Stromal cell of bone marrow (primary cell): ENCODE measurements at regions not wholly inside any gene's neighbourhood (a gene's known extent, or its start where the extent isn't known, plus 50 kb on each side); places are given as distances from the start of the nearest gene placed in this dataset.

Experiments
- DNase-seq: peaks from one replicate; pipeline ENCODE4 v3.0.0-alpha.2; 2012; ENCODE audit warnings: low read depth

DNA sequence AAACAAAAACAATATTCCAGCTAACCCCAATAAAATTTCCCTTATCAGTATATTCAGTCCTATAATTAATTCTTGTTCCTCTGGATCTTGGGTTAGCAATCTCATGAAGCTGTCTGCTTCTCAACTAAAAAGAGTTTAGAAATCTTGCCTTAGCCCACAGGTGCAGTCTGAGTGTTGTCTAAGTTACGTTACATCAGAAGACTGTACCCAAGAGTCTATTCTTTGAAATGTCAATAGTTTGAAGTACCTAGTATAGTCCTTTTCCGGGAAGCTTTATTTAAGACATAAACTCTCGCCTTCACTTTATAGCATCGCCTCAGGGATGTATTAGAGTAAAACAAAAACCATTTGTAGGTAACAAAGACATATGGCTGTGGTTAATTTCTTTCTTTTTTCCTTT is 465.1 kb downstream of the FUT8 start:
- DNase-seq, result no peak

DNA sequence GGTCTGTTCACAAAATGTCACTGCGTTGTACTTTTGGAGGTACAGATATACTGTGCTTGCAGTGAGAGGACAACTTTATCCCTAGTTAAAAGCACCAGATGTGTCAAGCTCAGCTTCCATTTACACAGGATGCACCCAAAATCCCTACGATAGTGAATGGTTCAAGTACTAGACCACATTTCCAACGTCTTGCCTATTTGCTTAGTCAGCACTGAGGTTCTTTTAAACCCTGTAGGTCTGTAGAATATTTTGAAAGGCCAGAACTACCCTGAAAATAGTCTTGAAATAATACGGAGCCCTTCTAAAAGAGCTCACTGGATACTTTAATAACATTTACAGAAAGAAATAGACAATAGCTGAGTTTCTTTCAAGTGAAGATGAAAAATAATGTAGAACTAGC is 466.1 kb downstream of the FUT8 start:
- DNase-seq, result no peak

DNA sequence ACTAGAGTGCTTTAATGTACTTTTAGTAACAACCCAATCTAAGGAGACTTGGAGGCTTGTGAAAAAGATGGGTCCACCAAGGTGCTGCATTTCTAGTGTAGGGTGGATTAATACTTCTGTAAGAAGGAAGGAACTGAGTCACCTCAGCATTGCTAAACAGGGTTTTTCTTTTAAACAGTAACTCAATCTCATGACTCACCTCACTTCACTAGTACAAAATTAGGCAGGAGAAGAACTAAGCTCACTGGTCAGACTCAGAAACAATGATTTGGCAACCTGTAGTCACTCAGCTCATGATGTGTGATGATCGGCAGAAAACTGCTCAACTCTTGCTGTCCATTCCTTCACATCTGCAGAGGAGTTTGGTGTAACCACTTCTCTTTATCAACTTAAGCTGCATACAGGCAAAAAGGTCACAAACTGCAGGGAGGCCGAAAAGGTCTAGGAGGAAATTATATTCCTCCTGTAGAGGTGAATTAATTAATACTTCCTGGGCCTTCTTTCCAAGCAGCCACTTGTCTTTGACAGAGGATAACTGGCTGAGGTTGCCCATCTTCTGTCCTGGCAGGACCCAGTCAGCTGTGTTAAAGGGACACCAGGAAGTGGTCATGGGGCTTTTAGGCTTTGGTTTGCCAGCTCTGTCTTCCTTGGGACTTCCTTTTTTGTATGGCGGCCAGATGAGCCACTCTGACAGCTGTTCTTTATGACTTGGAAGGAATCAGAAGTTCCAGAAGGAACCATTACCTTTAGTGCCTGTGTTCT is 466.9 kb downstream of the FUT8 start:
- peak; percentile 73 for DNase-seq

DNA sequence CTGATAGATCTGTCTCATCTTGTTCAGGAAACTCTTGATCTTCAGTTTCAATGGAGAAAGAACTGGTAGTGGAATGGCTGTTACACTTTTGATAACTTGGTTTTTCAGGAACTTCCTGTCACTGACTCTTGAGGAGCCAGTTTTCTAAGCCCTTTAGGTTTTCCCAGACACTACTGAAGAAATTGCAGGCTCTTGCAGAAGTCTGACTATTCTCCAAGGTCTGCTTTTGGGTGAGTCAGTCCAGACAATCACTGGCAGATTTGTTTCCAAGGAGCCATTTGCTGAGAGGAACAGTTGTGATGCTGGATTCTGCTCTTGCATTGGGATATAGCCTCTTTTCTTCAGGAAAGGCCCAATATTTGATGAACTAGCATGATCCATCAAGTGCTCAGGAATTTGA is 468.0 kb downstream of the FUT8 start:
- DNase-seq, result peak; percentile 55

DNA sequence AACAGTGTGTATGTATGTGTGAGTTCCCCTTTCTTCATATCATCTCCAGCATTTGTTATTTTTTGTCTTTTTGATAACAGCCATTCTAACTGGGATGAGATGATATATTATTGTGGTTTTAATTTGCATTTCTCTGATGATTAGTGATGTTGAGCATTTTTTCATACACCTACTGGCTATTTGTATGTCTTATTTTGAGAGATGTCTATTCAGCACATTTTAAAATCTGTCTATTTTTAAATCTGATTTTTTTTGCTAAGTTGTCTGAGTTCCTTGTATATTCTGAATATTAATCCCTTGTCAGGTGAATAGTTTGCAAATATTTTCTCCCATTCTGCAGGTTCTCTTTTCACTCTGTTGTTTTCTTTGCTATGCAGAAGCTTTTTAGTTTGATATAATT is 469.1 kb downstream of the FUT8 start:
- DNase-seq, result no peak

DNA sequence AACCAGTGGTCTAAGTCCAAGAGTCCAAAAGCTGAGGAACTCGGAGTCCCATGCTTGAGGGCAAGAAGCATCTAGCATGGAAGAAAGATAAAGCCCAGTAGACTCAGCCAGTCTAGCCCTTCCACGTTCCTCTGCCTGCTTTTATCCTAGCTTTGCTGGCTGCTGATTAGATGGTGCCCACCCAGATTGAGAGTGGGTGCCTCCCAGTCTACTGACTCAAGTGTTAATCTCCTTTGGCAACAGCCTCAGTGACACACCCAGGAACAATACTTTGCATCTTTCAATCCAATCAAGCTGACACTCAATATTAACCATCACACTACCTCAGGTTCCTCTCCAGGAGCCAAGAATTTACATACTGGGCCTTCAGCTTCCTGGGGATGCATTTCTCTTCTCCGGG is 476.1 kb downstream of the FUT8 start:
- DNase-seq, result no peak

DNA sequence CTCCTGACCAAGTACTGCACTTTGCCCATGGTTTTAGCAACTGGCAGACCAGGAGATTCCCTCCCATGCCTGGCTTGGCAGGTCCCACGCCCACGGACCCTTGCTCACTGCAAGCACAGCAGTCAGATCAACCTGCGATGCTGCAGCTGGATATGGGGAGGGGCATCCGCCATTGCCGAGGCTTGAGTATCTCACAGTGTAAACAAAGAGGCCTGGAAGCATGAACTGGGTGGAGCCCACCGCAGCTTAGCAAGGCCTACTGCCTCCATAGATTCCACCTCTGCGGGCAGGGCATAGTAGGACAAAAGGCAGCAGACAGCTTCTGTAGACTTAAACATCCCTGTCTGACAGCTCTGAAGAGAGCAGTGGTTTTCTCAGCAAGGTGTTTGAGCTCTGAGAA is 479.8 kb downstream of the FUT8 start:
- no peak for DNase-seq

DNA sequence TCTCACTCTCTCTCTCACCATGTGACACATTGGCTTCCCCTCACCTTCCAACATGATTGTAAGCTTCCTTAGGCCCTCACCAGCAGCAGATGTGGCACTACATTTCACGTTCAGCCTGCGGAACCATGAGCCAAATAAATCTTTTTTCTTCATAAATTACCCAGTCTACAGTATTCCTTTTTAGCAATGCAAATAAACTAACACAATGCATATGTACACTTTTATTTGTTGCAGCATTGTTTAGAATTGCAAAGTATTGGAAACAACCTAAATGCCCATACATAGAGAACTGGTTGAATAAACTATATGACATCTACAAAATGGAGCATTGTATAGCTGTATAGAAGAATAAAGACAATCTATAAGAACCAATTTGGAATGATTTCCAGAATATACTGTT is 487.6 kb downstream of the FUT8 start:
- DNase-seq, result no peak

DNA sequence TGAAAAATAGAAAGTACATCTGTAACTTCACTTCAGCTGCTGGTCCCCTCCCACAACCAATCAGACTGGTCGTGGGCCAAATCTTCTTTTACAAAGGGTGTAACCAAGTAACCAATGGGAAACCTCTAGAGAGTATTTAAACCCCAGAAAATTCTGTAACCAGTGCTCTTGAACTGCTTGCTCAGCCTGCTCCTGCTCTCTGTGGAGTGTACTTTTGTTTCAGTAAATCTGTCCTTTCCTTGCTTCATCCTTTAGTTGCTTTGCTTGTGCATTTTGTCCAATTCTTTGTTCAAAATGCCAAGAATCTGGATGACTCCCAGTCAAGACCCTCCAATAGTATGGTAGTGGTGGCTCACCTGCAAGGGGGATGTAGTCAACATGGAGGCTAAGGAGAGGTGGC is 489.1 kb downstream of the FUT8 start:
- DNase-seq, result no peak

DNA sequence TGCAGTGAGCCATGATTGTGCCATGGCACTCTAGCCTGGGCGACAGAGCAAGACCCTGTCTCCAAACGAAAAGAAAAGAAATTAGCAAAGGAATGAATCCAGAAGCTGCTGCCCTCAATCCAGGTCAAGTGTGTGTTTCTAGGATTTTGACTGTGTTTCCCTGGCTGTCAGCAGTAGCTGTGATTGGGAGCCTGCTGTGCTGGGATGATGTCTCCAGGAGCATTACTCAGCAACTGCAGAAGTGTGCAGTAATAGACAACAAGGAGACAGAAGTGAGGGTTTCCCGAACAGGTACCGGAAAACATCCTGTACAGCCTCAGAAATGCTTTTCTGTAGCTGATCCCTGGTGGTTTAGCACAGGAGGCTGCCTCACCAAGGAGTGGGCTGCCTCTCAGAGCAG is 492.5 kb downstream of the FUT8 start:
- DNase-seq, result no peak

DNA sequence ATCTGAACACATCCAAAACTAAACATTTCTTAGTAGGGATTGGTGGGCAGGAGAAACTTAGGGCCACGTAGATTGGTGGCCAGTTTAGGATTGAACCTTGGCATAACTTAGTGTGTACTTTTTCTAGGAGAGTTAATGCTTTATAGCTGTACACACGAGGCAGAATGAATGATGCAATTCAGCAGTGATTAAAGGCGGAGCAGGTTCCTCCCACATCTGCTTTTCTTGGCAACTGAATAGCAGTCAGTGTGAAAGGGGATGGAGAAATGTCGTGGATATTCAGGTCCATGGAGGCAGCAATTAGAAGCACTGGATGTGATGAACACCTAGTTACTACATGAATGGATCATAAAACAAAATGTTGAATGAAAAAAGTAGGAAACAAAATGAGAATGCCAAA is 493.8 kb downstream of the FUT8 start:
- DNase-seq, result no peak

DNA sequence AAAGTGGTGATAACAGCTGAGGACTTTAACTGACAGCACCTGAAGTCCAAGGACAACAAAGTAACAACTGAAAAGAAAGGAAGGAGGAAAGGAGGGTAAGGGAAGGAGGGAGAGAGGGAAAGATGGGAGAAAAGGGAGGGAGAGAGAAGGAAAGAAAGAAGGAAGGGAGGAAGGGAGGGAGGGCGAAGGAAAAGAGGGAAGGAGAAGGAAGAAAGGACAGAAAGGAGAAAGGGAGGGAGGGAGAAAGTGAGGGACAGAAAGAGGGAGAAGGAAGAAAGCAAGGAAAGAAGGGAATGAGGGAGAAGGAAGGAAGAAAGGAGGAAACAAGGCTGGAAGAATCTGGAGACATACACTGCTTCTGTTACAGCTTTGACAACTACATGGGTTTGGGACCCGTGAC is 494.4 kb downstream of the FUT8 start:
- DNase-seq, result no peak

DNA sequence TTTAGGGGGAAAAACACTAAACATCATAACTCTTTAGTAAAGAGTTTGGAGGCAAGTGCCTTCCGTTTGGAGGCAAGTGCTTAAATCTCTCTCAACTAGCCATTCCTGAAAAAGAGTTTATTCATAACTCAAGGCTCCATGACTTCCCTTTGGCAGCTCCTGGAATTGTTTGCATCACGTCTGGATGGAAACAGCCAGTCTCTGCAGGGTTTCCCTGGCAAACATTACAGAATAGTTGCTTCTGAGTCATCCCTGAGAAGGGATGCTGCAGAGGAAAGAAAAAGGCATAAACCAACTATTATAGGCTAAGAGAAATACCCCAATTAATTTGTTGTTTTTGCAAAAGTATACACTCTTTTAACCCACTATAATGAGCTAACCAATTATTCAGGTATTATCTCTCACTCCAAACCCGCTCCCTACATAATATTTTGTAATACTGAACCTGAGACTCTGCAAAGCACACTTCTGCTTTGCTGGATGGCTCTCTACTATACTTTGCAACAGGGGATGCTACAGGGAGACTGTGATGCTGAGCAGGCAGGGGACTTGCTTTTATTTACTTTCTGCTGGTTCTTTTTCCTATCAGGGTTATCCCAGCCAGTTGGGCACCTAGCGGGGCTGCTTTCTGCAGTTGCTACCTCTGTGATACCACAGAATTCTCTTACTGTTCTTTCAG is 497.7 kb downstream of the FUT8 start:
- peak; percentile 58 for DNase-seq

DNA sequence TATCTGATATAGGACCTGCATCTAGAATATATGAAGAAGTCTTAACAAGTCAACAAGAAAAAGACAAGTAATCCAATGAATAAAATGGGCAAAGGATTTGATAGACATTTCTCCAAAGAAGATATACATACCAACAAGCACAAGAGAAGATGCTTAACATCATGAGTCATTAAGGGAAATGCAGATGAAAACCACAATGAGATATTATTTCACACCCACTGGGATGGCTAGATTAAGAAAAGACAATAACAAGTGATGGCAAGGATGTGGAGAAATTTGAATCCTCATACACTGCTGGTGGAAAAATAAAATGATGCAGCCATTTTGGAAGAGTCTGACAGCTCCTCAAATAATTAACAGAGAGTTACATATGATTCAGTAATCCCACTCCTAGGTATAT is 502.6 kb downstream of the FUT8 start:
- DNase-seq, result no peak

DNA sequence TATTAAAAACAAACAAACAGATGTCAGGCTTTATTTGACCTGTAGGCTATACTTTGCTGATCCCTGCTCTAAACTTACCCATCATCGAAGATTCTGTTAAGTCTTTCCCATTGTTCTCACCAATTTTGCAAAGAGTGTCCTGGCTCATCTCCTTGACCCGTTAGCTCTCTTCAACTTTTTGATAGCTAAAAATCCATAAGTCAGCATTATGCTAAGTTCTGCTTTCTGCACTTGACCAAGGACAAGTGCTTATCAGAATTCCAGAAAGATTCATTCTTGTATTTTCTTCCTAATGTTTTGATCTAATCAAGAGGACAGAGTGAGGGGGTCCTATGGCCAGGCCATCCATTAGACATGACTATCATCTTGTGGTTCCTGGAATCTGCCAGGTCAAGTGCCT is 503.5 kb downstream of the FUT8 start:
- DNase-seq, result no peak

DNA sequence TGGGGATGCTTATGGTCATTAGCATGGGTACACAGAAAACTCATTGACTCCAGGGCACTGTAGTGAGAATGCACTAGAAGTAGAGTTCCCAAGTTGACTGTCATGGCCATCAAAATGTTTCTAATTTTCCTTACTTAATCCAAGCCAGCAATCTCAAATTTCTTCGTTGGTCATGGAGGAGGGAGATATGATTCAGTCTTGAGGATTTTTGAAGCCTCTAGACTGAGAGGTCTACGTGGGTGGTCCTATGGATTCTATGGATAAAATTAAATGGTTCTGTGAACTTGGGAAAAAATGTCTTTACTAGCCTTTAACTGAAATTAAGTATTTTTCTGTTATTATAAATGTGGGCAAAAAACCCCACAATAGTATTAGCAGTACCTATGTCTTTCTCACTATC is 508.5 kb downstream of the FUT8 start:
- no peak for DNase-seq

DNA sequence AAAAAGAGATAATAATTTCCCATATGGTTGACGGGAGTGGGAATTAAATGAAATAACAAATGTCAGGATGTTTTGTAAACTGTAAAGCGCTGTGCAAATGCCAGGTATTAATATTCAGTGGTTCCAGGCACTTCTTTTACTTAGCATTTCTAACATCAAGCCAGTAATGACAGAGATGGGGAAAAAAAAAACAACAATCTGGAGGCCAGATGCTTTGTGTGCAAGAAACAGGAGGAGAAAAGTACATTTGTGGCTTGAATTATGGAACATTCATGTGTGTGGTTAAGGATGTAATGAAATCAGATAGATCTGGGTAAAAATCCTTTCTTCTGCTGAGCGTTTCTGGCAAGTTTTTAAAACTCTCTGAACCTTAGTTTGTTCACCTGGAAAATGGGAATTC is 509.6 kb downstream of the FUT8 start:
- DNase-seq, result no peak

DNA sequence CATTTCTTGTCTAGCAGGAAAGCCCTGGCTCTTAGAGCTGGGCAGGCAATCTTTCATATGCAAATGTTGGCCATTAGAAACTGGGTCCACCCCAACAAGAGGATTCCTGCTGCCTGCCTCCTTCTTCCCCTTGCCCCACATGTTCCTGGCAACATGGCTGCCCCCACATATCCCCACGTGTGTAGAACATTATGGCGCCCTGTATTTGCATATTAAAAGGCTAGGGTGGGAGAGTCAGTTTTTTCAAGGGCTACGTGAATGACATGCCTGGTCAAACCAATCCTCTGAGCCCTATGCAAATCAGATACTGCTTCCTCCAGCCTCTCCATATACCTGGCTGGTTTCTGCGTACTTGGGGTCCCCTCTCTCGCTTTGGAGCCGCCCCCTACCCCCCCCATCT is 514.0 kb downstream of the FUT8 start:
- no peak for DNase-seq

DNA sequence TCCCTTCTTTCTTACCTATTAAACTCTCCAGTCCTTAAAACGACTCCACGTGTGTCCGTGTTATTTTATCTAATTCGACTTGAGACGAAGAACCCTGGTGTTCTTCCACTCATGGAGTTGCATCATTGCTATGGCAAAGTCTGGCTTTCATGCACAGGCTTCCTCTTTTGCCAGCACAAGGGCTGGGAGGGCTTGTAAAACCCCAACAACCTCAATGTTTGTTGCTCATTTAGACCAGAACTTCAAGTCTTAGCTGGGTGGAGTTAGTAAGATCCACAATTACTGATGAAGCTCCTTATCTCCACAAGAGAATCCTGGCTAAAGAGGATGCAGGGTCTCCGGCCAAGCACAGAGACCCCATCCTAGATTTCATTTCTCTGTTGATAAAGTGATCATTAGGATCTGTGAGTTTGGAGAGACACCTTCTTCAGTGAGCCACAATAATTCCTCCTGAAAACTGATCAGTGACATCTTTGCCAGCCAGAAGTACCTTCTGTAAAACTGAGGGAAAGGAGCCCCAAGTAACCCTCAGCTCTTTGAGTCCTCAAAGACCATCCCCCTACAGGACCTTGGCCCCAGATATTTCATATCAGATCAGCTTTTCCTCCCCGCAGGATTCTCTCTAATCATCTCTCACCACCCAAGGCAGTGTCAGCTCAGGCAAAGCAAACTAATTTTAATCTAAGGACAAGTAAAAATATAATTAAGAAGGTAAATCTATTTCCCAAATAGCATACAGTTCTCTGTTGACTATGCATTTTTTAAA is 514.6 kb downstream of the FUT8 start:
- DNase-seq, result no peak

DNA sequence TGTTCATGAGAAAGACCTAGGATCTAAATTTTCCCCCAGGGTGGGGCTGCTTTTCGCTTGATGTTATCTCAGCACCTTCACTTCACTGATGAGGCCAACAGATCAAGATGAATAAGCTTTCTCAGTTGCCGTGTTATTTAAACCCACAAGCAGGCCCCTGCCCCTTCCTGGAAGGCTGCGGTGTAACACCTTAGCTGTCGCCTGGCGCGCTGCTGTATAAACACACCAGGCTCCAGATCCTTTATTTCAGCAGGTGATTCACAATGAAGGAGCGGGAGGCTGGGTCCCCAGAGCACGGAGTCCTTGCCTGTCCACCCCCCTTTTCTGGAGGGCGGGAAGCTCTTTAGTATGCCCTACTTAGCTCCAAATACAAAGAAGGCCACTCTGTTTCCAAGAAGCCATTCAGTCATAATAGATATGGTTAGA is 515.4 kb downstream of the FUT8 start:
- DNase-seq, result no peak

DNA sequence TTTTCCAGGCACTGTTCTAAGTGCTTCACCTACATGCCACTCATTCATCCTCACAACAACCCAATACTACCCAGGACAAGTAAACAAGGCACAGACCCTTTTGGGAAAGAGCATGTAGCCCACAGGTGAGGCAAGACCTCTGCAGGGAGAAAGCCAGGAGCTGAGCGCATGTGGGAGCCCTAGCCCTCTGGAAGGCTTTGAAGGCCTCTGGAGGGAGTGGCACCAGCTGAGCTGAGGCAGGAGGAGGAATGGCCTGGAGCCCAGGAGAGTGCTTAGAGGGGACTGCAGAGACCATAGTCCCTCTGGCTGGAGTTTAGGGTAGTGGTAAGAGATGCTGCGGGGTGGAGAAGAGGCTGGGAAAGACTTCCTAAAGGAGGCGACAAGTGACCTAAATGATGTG is 516.5 kb downstream of the FUT8 start:
- DNase-seq, result no peak

DNA sequence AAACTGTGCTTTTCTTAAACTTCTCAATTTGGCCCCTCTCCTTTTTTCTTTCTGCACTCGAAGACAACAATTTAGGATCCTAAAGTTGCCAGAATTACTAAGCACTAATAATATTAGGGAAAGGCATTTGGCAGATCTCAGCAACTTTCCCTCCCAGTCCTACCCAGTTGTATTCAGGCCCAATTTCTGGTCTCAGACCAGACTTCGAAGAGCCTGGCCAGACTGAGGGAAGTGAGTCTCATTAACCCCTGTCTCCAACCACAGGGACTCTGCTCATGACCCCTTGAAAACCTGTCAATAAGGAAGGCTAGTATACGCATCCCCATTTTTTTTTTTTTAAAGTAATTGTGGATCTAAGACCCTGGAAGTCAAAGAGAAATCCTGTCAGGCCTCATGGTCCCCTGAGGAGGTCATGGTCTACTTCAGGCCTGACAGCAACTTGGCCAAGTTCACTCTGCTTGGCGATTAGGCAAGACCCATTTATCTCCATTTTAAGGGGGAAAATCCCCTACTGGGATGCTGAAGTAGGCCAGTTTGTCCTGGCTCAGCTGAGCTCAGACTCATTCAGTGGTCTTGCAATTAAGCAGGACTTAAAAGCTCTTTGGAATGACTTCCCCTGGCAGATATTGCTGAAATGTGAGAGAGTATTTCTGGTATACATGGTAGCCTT is 521.0 kb downstream of the FUT8 start:
- no peak for DNase-seq

DNA sequence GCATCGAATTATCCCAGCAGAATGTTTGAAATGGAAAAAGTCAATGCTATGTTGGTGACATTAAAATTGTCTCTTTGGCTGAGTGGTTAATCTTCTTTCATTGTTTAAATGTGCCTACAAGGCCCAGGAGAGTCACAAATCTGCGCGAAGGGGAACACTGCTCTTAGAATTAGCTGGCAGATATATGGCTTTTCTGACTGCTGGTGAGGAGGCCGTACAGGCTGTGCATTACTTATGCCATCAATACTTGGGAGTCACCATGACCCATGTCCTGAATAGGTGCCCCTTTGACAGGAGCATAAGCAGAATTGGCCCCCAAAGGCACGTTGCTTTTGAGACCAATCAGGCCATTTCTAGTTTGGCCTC is 521.5 kb downstream of the FUT8 start:
- no peak for DNase-seq
